NCI-H526 (cell line): ENCODE measurements at regions not wholly inside any gene's neighbourhood (a gene's known extent, or its start where the extent isn't known, plus 50 kb on each side); places are given as distances from the start of the nearest gene placed in this dataset.

Source experiments
- DNase-seq, 2 experiments: peaks; one replicate each; lab custom pipeline; 2025; lab: John Stamatoyannopoulos, UW

DNA sequence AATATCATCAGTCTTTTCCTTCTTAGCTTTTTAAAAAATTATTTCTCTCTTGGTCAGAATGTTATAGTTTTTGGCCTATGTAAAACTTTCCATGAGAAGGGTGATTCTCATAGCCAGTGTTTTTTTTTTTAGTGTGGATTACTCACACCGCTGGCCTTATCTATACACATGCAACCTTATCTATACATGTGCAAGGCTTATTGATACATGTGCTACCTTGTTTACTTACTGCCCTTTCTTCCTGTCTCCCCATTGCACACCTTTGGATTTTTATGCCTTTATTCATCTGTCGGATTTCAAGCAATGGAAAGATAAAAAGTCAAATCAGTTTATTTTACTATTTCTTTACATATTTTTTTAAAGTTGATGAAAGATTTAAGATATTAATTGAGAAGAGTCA lies 660.0 kb upstream of the FZD8 start:
- DNase-seq = no peak

GRCh38 chr10:36301539-36301938 lies 659.4 kb upstream of the FZD8 start:
- no peak for DNase-seq

- no peak for DNase-seq
Measured at GRCh38 chr10:36301139-36301538, 659.0 kb upstream of the FZD8 start.

GRCh38 chr10:36283827-36284226 lies 641.7 kb upstream of the FZD8 start:
- DNase-seq = no peak

GRCh38 chr10:36281831-36282331 lies 639.8 kb upstream of the FZD8 start:
- DNase-seq = no peak

- no peak for DNase-seq
Measured at GRCh38 chr10:36280890-36281499, 638.9 kb upstream of the FZD8 start.

GRCh38 chr10:36280321-36280741 lies 638.2 kb upstream of the FZD8 start:
- DNase-seq = no peak

GRCh38 chr10:36278176-36278575 lies 636.1 kb upstream of the FZD8 start:
- no peak for DNase-seq

DNA sequence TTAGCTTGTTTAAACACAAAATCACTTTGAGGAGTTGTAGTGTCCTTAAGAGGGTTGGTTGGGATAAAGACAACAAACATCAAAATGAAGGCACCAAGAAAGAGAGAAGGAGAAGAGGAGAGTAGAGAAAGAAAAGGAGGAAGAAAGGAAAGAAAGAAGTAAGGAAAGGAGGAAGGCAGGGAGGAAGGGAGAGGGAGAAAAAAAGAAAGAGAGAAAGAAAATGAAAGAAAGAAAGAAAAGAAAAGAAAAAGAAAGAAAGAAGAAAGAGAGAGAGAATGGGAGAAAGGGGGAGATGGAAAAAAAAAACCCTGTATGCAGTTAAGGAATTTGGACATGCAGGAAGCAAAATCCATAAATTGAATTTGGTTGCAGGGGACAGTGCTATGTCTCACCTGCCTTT lies 635.4 kb upstream of the FZD8 start:
- DNase-seq = no peak

GRCh38 chr10:36271627-36272340 lies 629.7 kb upstream of the FZD8 start:
- DNase-seq = no peak

- DNase-seq = no peak
Measured at GRCh38 chr10:36269222-36269621, 627.1 kb upstream of the FZD8 start.

GRCh38 chr10:36266923-36267322 lies 624.8 kb upstream of the FZD8 start:
- no peak for DNase-seq

- DNase-seq = no peak
Measured at GRCh38 chr10:36265741-36266140, 623.6 kb upstream of the FZD8 start.

GRCh38 chr10:36263871-36264270 lies 621.8 kb upstream of the FZD8 start:
- DNase-seq = no peak

DNA sequence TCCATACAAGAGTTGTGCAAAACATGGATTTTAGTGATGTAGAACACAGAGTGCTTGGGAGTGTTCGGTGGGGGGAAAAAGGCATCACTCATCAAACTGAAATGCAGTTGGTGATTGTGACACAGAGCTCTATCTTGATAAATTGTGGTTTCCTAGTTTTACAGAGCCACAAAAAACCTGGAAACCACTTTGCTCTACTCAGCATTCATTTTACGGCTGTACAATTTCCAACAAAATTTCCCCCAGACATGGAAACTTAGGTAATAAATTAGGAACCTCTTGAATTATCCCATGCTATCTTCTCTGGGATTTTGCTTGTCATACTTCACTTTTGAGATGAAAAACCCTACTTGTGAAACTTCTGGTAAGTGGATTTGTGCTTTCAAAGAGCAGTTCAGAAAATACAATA lies 614.9 kb upstream of the FZD8 start:
- DNase-seq = no peak

DNA sequence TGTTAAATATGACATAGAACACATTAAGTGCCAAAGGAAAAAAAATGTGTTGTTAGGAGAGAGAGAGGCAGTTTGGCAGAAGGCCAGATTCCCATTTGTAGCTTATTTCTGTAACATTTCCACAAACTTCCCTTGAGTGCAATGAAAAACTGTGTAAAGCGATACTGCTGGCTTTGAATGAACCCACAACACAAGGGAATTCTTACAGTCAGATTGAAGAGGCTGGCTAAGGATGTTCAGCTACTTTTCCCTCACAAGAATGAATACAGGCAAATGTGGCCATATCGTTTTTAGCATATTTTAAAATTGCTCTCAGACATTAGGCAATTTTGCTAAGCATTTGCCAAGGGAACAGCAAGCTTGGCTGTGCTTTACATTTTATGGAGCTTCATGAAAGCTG lies 614.1 kb upstream of the FZD8 start:
- DNase-seq = no peak

GRCh38 chr10:36254199-36254598 lies 612.1 kb upstream of the FZD8 start:
- no peak for DNase-seq

GRCh38 chr10:36253731-36254130 lies 611.6 kb upstream of the FZD8 start:
- no peak for DNase-seq

GRCh38 chr10:36251068-36251467 lies 609.0 kb upstream of the FZD8 start:
- DNase-seq = no peak

- DNase-seq = no peak
Measured at GRCh38 chr10:36248304-36248981, 606.3 kb upstream of the FZD8 start.

DNA sequence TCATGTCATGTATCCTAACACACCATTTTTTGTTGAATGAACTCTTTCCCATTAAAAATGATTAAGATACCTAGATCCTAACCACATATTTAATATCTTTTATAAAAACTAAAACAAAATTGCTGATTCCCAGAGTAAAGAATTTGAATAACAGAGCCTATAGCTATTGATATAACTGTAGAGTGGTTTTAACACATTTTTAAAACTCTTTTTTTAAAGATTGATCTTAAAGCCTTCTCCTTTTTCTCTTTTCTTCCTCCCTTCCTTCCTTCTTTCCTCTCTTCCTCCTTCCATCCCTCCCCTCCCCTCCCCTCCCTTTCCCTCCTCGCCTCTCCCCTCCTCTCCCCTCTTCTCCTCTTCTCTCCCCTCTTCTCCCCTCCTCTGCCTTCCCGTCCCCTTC lies 605.4 kb upstream of the FZD8 start:
- no peak for DNase-seq

DNA sequence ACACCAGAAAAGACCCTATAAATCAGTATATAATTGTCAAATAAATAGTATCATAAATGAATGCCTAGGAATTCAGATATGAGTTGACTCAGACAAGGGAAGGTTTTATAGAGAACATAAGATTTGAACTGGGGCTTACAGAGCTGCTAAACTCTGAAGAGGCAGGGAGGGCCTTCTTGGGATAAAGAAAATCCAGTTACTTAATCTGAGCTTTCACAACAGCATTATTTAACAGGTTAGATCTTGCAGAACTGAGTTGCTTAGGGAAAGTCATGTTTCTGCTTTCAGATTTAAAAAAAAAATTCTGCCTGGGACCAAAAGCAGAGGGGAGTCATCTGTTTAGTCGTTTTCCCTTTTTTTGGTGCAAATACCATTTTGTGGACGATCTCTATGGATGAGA lies 594.8 kb upstream of the FZD8 start:
- no peak for DNase-seq

- no peak for DNase-seq
Measured at GRCh38 chr10:36236341-36236740, 594.2 kb upstream of the FZD8 start.
